KMS-11 (cell line): ENCODE measurements at regions not wholly inside any gene's neighbourhood (a gene's known extent, or its start where the extent isn't known, plus 50 kb on each side); places are given as distances from the start of the nearest gene placed in this dataset.

Experiments
- H2AFZ ChIP-seq: fragments of 200-600 bp; sonication (generic); 2 replicates; pipeline ENCODE4 v1.6.1; 2016; ENCODE audit warnings: antibody characterized with exemption, mixed run types, low read depth
- H3K27ac ChIP-seq: fragments of 200-600 bp; sonication (generic); 2 replicates; pipeline ENCODE4 v1.6.1; 2016; ENCODE audit warnings: mild to moderate bottlenecking, mixed run types
- H3K27me3 ChIP-seq: fragments of 200-600 bp; sonication (generic); 2 replicates; pipeline ENCODE4 v1.6.1; 2017; ENCODE audit warnings: mild to moderate bottlenecking, low read depth, mixed run types, moderate library complexity; ENCODE audit not compliant: insufficient read depth
- H3K36me3 ChIP-seq: fragments of 200-600 bp; sonication (generic); 2 replicates; pipeline ENCODE4 v1.6.1; 2017; ENCODE audit warnings: mild to moderate bottlenecking, mixed run types; ENCODE audit not compliant: insufficient read depth
- H3K4me1 ChIP-seq: fragments of 200-600 bp; sonication (generic); 2 replicates; pipeline ENCODE4 v1.6.1; 2016; ENCODE audit warnings: mild to moderate bottlenecking, low read depth, mixed run types; ENCODE audit not compliant: poor library complexity, severe bottlenecking
- H3K4me2 ChIP-seq: fragments of 200-600 bp; sonication (generic); 2 replicates; pipeline ENCODE4 v1.7.0; 2016; ENCODE audit warnings: mild to moderate bottlenecking, mixed run types
- H3K4me3 ChIP-seq: fragments of 200-600 bp; sonication (generic); IDR thresholded peaks from 2 replicates; pipeline ENCODE4 v1.6.1; 2017; ENCODE audit warnings: low read depth, low read length, mixed read lengths; ENCODE audit not compliant: insufficient read depth
- H3K79me2 ChIP-seq: fragments of 200-600 bp; sonication (generic); 2 replicates; pipeline ENCODE4 v1.6.1; 2016; ENCODE audit warnings: low read depth, mixed run types; ENCODE audit not compliant: insufficient read depth
- H3K9ac ChIP-seq: fragments of 200-600 bp; sonication (generic); 2 replicates; pipeline ENCODE4 v1.6.1; 2016; ENCODE audit warnings: mild to moderate bottlenecking, mixed run types
- H4K20me1 ChIP-seq: fragments of 200-600 bp; sonication (generic); 2 replicates; pipeline ENCODE4 v1.6.1; 2016; ENCODE audit warnings: mild to moderate bottlenecking, mixed run types; ENCODE audit not compliant: insufficient read depth
- TF ChIP-seq, protein P1 (sequence below): fragments of 200-600 bp; sonication (generic); conservative IDR thresholded peaks from 2 replicates; pipeline ENCODE4 v1.6.1; 2017; ENCODE audit warnings: low read depth, mild to moderate bottlenecking, antibody characterized with exemption, low read length, moderate library complexity, mixed read lengths

DNA sequence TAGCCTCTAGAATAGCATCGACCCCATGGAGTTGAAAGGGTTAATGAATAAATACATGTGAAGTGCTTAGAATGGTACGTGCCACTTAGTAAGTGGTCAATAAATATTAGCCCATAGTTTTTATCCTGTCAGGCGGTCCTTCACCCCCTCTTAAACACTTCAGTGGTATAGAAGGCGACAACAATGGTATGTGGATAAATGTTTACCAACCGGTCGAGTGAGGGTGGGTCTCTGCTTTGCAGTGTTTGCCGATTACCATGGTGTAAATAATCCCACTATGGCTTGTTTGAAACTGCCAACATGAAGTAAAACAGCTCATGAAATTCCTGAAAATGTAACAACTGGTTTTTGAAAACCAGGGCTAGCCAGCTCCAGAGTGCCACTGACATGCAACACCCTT is 541.2 kb downstream of the BUD13 start:
- Histone ChIP-seq H3K4me3 (no peak overlapping the region), H3K4me1 (no peaks in the 10 kb centered on the region), H3K4me2 (no peak overlapping the region), H4K20me1 (no peaks in the 10 kb centered on the region), H3K27ac (no peak overlapping the region), H3K79me2 (no peaks in the 10 kb centered on the region), H2AFZ (no peak overlapping the region), H3K36me3 (no peaks in the 10 kb centered on the region), H3K27me3 (no peaks in the 10 kb centered on the region), H3K9ac (no peak overlapping the region)
- TF ChIP-seq, protein P1, sequence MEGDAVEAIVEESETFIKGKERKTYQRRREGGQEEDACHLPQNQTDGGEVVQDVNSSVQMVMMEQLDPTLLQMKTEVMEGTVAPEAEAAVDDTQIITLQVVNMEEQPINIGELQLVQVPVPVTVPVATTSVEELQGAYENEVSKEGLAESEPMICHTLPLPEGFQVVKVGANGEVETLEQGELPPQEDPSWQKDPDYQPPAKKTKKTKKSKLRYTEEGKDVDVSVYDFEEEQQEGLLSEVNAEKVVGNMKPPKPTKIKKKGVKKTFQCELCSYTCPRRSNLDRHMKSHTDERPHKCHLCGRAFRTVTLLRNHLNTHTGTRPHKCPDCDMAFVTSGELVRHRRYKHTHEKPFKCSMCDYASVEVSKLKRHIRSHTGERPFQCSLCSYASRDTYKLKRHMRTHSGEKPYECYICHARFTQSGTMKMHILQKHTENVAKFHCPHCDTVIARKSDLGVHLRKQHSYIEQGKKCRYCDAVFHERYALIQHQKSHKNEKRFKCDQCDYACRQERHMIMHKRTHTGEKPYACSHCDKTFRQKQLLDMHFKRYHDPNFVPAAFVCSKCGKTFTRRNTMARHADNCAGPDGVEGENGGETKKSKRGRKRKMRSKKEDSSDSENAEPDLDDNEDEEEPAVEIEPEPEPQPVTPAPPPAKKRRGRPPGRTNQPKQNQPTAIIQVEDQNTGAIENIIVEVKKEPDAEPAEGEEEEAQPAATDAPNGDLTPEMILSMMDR, result no peak

DNA sequence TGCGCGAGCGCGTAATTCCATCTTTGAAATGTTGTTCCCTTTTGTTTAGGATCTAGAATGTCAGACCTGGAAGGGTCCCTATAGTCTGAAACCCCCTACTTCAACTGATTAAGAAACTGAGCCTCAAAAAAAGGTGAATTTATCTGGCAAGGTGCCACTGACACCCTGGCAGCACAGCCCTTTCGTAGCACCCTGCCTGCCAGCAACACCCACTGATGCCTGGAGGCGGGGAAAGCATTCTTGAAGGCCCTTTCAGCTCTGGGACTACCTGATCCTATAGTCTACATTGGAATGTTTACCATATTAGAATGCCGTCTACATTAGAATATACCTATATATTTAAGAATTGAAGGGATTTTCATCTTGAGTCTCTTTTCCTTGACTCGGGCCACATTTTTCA is 542.3 kb downstream of the BUD13 start:
- H4K20me1 ChIP-seq, result no peaks in the 10 kb centered on the region
- no peaks in the 10 kb centered on the region for H3K36me3 ChIP-seq
- TF ChIP-seq, protein P1, result no peak
- H3K4me3 ChIP-seq, result no peak overlapping the region
- H3K79me2 ChIP-seq, result no peaks in the 10 kb centered on the region
- H3K4me2 ChIP-seq, result no peak overlapping the region
- no peaks in the 10 kb centered on the region for H3K4me1 ChIP-seq
- H3K9ac ChIP-seq, result no peak overlapping the region
- H2AFZ ChIP-seq, result no peak overlapping the region
- no peak overlapping the region for H3K27ac ChIP-seq
- no peaks in the 10 kb centered on the region for H3K27me3 ChIP-seq

DNA sequence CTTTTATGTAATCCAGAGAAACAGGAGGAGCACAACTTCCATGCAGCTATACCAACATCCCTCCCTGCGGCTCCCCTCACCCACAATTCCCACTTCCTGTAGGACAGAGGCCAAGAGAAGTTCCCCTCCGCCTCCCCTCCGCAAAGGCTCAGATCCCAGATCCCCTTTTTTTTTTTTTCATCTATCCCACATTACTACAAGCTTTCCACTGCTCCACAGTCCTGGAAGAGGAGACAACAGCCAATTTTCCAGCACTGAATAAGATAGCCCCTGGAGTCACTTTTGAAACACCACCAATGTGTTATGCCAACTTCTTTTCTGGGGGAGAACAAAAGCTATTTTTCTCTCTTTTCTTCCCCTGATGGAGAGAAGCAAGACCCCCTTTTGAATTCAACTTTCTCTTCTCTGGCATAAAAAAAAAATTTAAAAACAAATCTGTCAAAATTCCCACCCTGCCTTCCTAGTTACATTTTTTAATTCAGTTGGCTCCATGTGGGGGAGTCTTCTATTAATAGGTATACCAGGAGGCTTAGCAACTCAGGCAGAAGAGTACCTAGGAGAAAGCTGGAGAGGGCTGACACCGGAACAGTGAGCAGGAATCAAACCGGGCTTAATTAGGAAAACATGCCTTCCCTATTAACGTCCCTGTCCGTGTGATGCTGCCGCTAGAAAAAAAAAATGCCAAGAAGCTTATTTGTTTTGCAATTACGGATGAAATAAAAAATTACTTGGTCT is 543.4 kb downstream of the BUD13 start:
- Histone ChIP-seq H3K4me2 (no peak overlapping the region), H3K9ac (no peak overlapping the region), H2AFZ (no peak overlapping the region), H3K4me1 (no peaks in the 10 kb centered on the region), H3K27ac (no peak overlapping the region), H3K36me3 (no peaks in the 10 kb centered on the region), H4K20me1 (no peaks in the 10 kb centered on the region), H3K4me3 (no peak overlapping the region), H3K79me2 (no peaks in the 10 kb centered on the region), H3K27me3 (no peaks in the 10 kb centered on the region)
- TF ChIP-seq, protein P1, result no peak

DNA sequence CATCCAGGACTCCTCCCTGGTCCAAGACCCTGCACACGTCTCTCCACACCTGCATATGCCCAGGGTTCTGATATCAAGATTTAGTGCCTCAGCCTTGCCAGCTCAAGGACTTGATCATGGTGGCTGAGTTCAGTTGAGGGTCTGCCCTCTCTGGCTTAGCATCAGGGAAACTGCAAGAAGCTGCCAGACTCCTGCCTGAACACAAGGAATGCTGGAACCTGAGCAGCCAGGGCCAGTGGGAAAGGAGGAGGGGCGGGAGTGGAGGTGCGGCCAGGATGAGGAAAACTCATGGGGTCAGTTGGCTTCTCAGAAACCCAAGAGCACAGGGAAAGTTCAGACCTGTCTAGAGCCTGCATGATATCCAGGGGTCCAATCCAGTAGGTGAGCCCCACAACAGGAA is 546.1 kb downstream of the BUD13 start:
- H3K4me2 ChIP-seq, result no peak overlapping the region
- H2AFZ ChIP-seq, result no peak overlapping the region
- TF ChIP-seq, protein P1, result no peak
- H3K36me3 ChIP-seq, result no peaks in the 10 kb centered on the region
- H3K4me3 ChIP-seq, result no peak overlapping the region
- H3K9ac ChIP-seq, result no peak overlapping the region
- H3K4me1 ChIP-seq, result no peaks in the 10 kb centered on the region
- no peaks in the 10 kb centered on the region for H4K20me1 ChIP-seq
- H3K79me2 ChIP-seq, result no peaks in the 10 kb centered on the region
- no peaks in the 10 kb centered on the region for H3K27me3 ChIP-seq
- no peak overlapping the region for H3K27ac ChIP-seq
